ENCODE measurements at regions not wholly inside any gene's neighbourhood (a gene's known extent, or its start where the extent isn't known, plus 50 kb on each side); places are given as distances from the start of the nearest gene placed in this dataset.

DNA sequence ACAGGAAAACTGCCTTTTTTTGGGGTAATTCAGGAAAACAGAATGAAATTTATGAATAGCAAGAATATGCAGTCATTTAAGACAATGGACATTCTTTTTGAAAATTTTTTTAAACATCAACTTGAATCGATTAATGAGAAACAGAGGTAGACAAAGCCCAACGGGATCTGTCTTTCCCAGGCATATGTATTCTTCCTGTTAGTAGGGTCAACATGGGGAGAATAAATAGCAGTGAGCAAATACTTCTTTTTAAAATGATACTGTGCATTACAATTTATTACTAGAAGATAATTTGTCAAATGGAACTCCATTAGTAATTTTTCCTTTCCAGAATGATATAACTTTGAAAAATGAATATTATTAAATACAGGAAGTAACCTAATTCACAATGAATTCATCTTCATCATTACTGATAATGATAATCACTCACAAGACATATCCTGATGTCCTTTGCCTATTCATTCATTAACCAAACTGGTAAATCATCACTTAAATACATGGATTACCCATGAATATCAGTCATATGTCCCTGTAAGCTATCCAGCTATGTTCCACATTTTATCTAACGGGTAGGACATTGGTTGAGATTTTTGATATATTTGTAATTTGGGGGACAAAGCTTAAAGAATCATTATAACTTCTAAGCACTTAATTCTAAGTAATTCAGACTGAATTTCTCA lies 209.2 kb upstream of the CDIN1 start:
- H3K4me3 ChIP-seq (ENCODE audit: low read length): no peak overlapping the region
- no peak for DNase-seq (ENCODE audit: low read depth, low spot score)

DNA sequence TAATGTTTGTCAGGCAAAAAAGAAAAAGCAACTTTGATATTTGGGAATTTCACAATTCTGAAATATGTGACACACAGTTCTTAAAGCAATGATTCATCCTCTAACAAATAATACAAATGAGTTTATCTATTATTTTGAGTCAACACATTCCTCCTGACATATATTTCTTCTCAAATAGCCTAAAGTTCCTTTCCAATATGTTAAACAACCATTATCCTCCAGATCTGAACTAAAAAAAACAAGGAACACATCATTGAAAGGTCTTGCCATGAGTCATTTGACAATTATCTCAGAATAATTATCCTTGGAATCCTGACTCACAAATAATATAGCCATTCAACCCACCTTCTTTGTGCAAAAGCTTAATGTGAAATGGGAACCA lies 208.7 kb upstream of the CDIN1 start:
- H3K4me3 ChIP-seq (ENCODE audit: low read length): no peak overlapping the region
- no peak for DNase-seq (ENCODE audit: low read depth, low spot score)

GRCh38 chr15:36371509-36371908 lies 207.9 kb upstream of the CDIN1 start:
- DNase-seq (ENCODE audit: low read depth, low spot score): no peak

GRCh38 chr15:36372968-36373367 lies 206.5 kb upstream of the CDIN1 start:
- no peak overlapping the region for H3K4me3 ChIP-seq (ENCODE audit: low read length)
- DNase-seq (ENCODE audit: low read depth, low spot score): no peak

More at GRCh38 chr15:36371509-36371908, 207.9 kb upstream of the CDIN1 start:
- no peak overlapping the region for H3K4me3 ChIP-seq (ENCODE audit: low read length)

DNA sequence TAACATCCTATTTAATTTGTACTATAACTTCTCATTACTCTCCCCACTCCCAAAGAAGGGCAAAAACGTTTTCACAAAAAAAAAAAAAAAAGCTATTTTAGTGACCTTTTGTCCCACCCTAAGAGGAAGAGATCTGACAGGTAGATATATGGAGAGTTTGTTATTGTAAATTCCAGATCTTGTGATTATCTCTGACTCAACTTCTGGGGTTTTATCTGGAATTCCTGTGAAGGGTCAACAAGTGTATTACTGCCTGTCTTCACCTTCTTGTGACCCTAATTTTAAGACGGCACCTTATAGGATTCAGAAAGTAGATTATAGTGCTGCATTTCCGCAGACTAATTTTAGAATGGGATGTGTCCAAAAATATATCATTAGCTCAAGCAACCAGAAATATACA lies 205.9 kb upstream of the CDIN1 start:
- DNase-seq (ENCODE audit: low read depth, low spot score): no peak

GRCh38 chr15:36389107-36389506 lies 190.3 kb upstream of the CDIN1 start:
- H3K4me3 ChIP-seq (ENCODE audit: low read length): no peak overlapping the region
- DNase-seq (ENCODE audit: low read depth, low spot score): no peak

More for the DNA sequence above, 205.9 kb upstream of the CDIN1 start:
- no peak overlapping the region for H3K4me3 ChIP-seq (ENCODE audit: low read length)

- no peak for DNase-seq (ENCODE audit: low read depth, low spot score)
- H3K4me3 ChIP-seq (ENCODE audit: low read length): no peak overlapping the region
These were observed 188.9 kb upstream of the CDIN1 start for GRCh38 chr15:36390491-36390890.

DNA sequence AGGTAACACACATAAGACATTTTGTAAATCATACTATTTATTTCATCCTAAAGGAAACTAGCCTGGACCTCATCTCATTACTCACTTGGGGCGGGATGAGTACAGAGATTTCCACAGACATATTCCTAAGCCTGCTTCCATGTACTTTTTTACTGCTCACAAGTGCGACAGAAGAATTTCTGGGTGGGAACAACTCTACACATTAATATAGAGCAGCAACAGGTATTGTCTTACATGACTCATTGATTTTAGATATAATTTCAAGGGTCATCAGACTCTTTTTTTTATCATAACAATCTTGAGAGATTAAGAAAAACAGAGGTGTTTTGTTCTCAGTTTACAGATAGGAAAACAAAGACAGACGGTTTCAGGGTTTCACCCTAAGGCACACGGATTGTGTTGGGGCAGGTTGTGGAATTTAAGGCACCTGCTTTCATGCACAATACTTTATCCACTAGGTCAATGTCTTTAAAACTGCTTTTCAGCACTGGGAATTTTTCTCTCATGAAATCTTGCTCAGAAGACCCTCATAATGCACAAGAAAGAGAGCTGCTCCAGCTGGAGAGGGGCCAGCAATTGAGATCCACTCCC lies 186.7 kb upstream of the CDIN1 start:
- H3K4me3 ChIP-seq (ENCODE audit: low read length): no peak overlapping the region
- DNase-seq (ENCODE audit: low read depth, low spot score): no peak

GRCh38 chr15:36398212-36398611 lies 181.2 kb upstream of the CDIN1 start:
- DNase-seq (ENCODE audit: low read depth, low spot score): no peak
- no peak overlapping the region for H3K4me3 ChIP-seq (ENCODE audit: low read length)

DNA sequence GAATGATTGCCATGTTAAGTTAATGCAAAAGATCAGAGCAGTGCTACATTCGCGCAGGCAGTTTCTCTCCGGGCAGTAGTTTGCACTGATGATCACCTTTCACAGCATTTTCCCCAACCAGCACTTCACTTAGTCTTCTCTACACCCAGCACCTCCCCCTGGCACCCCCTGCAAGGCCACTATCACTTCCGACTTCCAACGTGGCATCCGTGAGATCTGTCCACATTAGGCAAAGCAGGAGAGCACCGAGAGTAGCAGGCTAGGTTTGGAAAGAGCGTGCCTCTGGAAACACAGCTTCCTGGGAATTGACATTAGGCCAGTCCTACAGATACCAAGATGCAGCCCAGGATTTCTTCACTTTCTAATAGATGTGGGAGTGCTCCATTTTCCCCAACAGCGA lies 180.2 kb upstream of the CDIN1 start:
- no peak overlapping the region for H3K4me3 ChIP-seq (ENCODE audit: low read length)
- DNase-seq (ENCODE audit: low read depth, low spot score): no peak

GRCh38 chr15:36400936-36401585 lies 178.4 kb upstream of the CDIN1 start:
- H3K4me3 ChIP-seq (ENCODE audit: low read length): no peak overlapping the region
- DNase-seq (ENCODE audit: low read depth, low spot score): no peak

GRCh38 chr15:36401586-36401966 lies 177.8 kb upstream of the CDIN1 start:
- no peak for DNase-seq (ENCODE audit: low read depth, low spot score)

GRCh38 chr15:36403351-36403750 lies 176.1 kb upstream of the CDIN1 start:
- no peak overlapping the region for H3K4me3 ChIP-seq (ENCODE audit: low read length)
- DNase-seq (ENCODE audit: low read depth, low spot score): no peak

More at GRCh38 chr15:36401586-36401966, 177.8 kb upstream of the CDIN1 start:
- no peak overlapping the region for H3K4me3 ChIP-seq (ENCODE audit: low read length)

DNA sequence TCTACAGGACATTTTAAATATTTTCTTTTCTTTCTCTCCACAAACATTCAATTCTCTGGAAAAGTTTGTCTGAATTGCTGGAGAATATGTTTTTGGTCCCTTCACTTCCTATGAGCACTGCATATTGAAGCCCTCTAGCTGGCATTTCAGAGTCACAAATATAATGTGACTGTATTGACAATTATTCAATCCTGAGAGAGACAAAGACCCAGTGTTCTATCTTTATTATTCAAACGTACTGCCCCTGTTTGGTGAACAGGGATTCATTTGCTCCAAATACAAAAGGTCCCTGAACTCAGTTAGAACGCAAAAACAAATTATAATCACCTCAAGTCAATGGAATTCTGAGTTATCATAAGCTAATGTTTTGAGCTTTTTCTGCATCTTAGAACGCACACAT lies 173.1 kb upstream of the CDIN1 start:
- no peak for DNase-seq (ENCODE audit: low read depth, low spot score)
- H3K4me3 ChIP-seq (ENCODE audit: low read length): no peak overlapping the region

DNA sequence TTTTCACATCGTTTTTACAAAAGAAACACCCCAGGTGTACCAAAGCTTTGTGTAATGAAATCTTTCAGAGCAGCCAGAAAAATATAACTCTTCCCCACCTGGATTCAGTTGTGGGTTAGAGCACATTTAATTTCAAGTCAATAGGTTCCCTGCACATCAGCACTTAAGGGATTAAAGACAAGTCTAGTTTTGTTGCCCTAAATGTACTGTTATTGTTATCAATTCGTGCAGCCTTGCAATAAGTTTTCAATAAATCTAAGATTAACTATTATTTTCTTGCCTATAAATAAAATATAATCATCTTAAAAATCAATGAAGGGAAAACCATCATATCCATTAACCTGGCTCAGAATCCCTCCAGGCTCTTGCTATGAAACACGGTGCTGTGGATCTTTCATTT lies 172.5 kb upstream of the CDIN1 start:
- DNase-seq (ENCODE audit: low read depth, low spot score): no peak

GRCh38 chr15:36407647-36408046 lies 171.8 kb upstream of the CDIN1 start:
- H3K4me3 ChIP-seq (ENCODE audit: low read length): no peak overlapping the region
- no peak for DNase-seq (ENCODE audit: low read depth, low spot score)

More for the DNA sequence above, 172.5 kb upstream of the CDIN1 start:
- H3K4me3 ChIP-seq (ENCODE audit: low read length): no peak overlapping the region

DNA sequence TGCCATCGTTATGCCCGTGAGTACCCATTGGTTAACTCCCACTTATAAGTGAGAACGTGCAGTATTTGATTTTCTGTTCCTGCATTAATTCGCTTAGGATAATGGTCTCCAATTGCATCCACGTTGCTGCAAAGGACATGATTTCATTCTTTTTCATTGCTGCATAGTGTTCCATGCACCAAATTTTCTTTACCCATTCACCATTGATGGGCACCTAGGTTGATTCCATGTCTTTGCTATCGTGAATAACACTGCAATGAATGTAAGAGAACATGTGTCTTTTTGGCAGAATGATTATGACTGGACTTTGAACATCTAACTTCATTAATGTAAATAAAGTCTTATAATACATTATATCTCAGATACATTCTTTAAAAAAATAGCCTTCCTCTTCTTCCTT lies 169.6 kb upstream of the CDIN1 start:
- DNase-seq (ENCODE audit: low read depth, low spot score): no peak
- no peak overlapping the region for H3K4me3 ChIP-seq (ENCODE audit: low read length)

GRCh38 chr15:36414670-36415069 lies 164.8 kb upstream of the CDIN1 start:
- no peak for DNase-seq (ENCODE audit: low read depth, low spot score)
- no peak overlapping the region for H3K4me3 ChIP-seq (ENCODE audit: low read length)

DNA sequence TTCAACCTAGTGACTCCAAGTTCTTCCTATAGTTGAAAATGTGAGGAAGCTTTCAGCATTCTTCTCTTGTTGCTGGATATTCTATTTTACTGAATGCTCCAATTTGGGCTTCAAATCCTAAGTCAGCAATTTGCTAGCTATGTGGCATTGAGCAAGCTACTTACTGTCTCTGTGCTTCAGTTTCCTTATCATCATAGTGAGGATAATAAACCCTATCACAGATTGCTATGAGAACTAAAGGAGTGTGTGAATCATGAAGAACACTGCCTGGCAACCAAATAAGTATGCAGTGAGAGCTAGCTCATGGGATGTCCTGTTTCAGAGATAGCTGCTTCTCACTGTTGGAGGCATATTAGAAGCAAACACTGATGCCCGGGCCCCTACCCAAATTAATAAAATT lies 163.8 kb upstream of the CDIN1 start:
- no peak for DNase-seq (ENCODE audit: low read depth, low spot score)
- H3K4me3 ChIP-seq (ENCODE audit: low read length): no peak overlapping the region

DNA sequence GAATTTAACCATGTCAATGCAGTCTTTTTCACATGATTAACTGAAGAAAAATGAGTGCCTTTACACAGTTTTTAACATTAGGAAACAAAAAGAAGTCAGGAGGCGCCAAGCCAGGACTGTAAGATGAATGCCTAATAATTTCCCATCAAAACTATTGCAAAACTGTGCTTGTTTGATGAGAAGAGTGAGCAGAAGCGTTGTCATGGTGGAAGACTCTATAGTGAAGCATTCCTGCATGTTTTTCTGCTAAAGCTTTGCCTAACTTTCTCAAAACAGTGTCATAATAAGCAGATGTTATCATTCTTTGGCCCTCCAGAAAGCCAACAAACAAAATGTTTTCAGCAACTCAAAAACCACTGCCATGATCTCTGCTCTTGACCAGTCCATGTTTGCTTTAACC lies 156.8 kb upstream of the CDIN1 start:
- H3K4me3 ChIP-seq (ENCODE audit: low read length): no peak overlapping the region
- DNase-seq (ENCODE audit: low read depth, low spot score): no peak

DNA sequence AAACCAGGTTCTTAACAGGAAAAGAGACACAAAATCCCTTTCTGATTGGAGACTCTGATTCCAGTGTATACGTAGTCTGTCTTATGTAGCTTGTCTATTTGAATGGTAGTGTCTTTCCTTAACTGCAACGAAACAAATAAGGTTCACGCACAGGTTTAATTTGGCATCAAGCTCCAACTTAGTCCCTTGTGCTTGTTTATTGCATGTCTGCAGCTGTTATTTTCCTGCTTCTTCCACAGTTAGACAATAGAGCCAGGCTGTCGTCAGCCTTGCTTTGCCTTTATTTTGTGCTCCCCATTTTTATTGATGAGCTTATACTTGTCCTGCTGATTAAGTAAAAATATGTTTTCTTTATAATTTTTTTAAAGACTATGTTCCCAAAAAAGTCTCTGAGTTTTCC lies 152.7 kb upstream of the CDIN1 start:
- H3K4me3 ChIP-seq (ENCODE audit: low read length): no peak overlapping the region
- DNase-seq (ENCODE audit: low read depth, low spot score): no peak
